ENCODE measurements at regions not wholly inside any gene's neighbourhood (a gene's known extent, or its start where the extent isn't known, plus 50 kb on each side); places are given as distances from the start of the nearest gene placed in this dataset.

DNA sequence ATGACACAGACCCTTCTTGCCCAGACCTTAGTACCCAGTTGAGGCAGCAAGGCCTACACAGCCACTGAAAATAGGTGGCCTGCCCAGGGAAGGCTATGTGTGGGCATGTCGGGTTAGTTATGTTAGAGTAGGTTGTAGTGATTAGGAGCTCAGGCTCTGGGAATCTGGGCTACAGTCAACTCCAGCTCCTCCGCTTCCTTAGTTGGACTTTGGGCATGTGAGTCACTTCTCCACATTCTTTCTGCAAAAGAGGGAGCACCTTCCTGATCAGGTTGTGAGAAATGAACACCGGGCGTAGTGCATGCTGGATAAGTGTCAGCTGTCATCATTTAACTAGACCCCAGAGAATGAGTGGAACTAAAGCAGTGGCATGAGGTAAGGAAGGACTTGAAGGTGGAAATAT is 64.8 kb downstream of the ARHGAP35 start:
- TF ChIP-seq, protein P1, sequence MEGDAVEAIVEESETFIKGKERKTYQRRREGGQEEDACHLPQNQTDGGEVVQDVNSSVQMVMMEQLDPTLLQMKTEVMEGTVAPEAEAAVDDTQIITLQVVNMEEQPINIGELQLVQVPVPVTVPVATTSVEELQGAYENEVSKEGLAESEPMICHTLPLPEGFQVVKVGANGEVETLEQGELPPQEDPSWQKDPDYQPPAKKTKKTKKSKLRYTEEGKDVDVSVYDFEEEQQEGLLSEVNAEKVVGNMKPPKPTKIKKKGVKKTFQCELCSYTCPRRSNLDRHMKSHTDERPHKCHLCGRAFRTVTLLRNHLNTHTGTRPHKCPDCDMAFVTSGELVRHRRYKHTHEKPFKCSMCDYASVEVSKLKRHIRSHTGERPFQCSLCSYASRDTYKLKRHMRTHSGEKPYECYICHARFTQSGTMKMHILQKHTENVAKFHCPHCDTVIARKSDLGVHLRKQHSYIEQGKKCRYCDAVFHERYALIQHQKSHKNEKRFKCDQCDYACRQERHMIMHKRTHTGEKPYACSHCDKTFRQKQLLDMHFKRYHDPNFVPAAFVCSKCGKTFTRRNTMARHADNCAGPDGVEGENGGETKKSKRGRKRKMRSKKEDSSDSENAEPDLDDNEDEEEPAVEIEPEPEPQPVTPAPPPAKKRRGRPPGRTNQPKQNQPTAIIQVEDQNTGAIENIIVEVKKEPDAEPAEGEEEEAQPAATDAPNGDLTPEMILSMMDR (IDR thresholded peaks at IDR 0.05), result no peak
- no peak for ATAC-seq (ENCODE audit: insufficient number of reproducible peaks, low FRiP score, low read depth)
- Histone ChIP-seq H3K36me3 (peaks cover 4% of the 10 kb centered on the region), H3K27me3 (replicated peaks; ENCODE audit: insufficient read depth) (no peaks in the 10 kb centered on the region), H3K4me3 (peak overlapping the region; percentile 23), H3K9me3 (no peaks in the 10 kb centered on the region), H3K27ac (peak overlapping the region; percentile 31 to 63), H3K4me1 (ENCODE audit: control insufficient read depth in 1 of 2, low read depth in 2 of 2) (peaks cover 56 to 62% of the 10 kb centered on the region in 2 donors)
- DNase-seq (ENCODE audit: low spot score), result no peak

DNA sequence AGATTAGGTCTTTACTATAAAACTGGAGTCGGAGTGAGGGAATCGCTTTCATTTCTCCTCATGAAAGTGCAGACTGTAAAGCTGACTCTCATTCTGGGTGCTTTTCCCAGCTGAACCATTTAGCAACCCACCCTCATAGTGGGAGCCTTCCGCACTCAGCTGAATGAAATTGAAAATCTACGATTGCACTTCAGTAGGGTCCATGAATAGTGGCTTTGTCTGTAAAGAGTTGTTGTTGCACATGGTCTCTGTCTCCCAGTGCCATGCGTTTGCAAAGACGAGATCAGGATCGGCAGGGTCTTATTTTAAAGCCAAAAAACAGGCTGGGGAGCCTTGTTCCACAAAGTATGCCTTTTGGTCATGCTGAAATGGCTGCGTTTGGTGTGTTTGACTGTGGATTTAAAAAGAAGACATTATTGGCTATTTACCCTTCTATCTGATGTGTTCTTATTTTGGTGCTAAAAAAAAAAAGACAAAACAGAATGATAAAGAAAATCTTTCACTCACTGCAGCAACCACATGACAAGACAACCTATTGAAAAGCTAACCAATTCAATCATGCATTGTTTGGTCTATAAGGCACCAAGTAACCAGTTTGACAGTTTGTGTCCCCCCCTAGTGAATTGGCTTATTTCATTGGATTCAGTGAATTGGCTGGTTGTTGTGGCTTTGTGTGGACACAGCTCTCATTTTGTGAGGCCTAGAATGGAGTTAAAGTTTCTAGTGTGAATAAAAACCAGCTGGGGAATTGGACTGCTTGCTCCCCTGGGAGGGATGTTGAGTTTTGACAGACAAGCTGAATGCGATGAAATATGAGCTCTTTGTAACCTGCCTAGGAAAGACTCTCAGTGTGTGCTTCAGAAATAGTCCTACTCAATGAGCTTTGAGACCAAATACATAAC is 65.6 kb downstream of the ARHGAP35 start:
- DNase-seq (ENCODE audit: low spot score), result no peak
- H3K27ac ChIP-seq, result peak overlapping the region in 1 of 2 donors; percentile 63

DNA sequence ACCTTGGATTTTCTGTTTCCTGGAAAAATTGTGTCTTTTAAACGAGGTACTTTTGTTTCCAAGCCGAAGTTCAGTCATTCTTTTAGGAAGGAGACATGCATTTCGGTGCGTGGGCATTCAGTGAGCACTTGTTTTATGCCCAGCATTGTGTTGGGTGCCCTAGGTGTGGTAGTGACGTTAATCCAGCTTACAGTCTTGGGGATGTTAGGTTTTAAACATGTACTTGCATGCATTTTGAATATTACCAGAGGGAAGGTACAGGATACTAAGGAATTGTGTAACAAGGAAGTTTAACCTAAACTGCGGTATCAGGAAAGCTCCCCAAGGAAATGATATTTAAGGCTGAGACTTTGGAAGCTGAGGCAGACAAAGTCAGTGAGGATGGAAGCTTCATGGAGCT is 66.3 kb downstream of the ARHGAP35 start:
- H3K27me3 ChIP-seq (replicated peaks; ENCODE audit: insufficient read depth), result no peaks in the 10 kb centered on the region
- H3K9me3 ChIP-seq, result no peaks in the 10 kb centered on the region
- ATAC-seq (ENCODE audit: insufficient number of reproducible peaks, low FRiP score, low read depth), result no peak
- no peak overlapping the region for H3K4me3 ChIP-seq
- TF ChIP-seq, protein P1 (IDR thresholded peaks at IDR 0.05), result no peak
- peaks cover 70 to 77% of the 10 kb centered on the region in 2 donors for H3K4me1 ChIP-seq (ENCODE audit: control insufficient read depth in 1 of 2, low read depth in 2 of 2)
- no peak for DNase-seq (ENCODE audit: low spot score)
- H3K27ac ChIP-seq, result peak overlapping the region; percentile 49 to 55
- peaks cover 2% of the 10 kb centered on the region for H3K36me3 ChIP-seq

More for the DNA sequence above, 65.6 kb downstream of the ARHGAP35 start:
- Histone ChIP-seq H3K4me3 (peak overlapping the region; percentile 23), H3K4me1 (ENCODE audit: control insufficient read depth in 1 of 2, low read depth in 2 of 2) (peaks cover 63 to 70% of the 10 kb centered on the region in 2 donors), H3K27me3 (replicated peaks; ENCODE audit: insufficient read depth) (no peaks in the 10 kb centered on the region), H3K36me3 (peaks cover 4% of the 10 kb centered on the region), H3K9me3 (no peaks in the 10 kb centered on the region)
- TF ChIP-seq, protein P1 (IDR thresholded peaks at IDR 0.05), result no peak
- ATAC-seq (ENCODE audit: insufficient number of reproducible peaks, low FRiP score, low read depth), result no peak

DNA sequence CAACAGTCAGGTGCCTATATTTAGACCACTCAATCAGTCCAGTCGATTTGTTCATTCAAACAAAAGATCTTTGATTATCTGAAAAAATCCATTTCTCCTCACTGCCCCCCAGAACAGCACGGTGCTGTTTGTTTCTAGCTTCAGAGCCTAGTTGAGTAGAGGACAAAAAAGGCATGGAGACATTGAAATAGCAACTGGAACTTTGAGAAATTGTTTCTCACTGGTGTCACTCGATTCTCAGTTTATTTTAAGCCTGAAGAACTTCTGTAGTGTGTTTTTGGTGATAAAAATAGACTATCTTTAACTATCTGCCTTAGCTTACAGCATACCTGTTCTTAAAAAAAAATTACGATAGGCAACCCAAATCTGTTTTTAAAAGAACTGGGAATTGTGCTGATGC is 67.1 kb downstream of the ARHGAP35 start:
- Histone ChIP-seq H3K27me3 (replicated peaks; ENCODE audit: insufficient read depth) (no peaks in the 10 kb centered on the region), H3K36me3 (no peaks in the 10 kb centered on the region), H3K9me3 (no peaks in the 10 kb centered on the region), H3K4me1 (ENCODE audit: control insufficient read depth in 1 of 2, low read depth in 2 of 2) (peaks cover 78 to 85% of the 10 kb centered on the region in 2 donors), H3K4me3 (peak overlapping the region; percentile 18), H3K27ac (peak overlapping the region; percentile 49 to 55)
- ATAC-seq (ENCODE audit: insufficient number of reproducible peaks, low FRiP score, low read depth) (no peak), DNase-seq (ENCODE audit: low spot score) (no peak)
- TF ChIP-seq, protein P1 (IDR thresholded peaks at IDR 0.05), result no peak

DNA sequence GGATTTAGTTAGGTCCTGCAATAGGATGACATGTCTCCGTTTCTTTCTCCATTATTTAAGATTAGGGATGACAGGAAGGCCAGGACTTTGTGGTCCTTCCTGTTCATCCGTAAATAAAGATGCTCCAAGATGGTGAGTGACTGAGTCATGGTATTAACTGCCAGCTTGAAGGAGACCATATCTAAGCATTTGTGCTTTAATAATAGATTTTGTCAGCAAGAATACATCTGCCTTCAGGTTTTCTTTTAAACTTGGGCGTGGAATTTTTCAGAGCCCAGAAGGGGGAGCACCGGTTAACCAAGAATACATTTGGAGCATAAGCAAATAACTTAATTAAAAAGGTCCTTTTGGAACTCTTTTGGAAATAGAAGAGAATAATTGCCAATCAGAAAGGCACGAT is 68.2 kb downstream of the ARHGAP35 start:
- no peaks in the 10 kb centered on the region for H3K36me3 ChIP-seq
- no peaks in the 10 kb centered on the region for H3K9me3 ChIP-seq
- H3K4me1 ChIP-seq (ENCODE audit: control insufficient read depth in 1 of 2, low read depth in 2 of 2), result peaks cover 82 to 96% of the 10 kb centered on the region in 2 donors
- DNase-seq (ENCODE audit: low spot score) (no peak), ATAC-seq (ENCODE audit: insufficient number of reproducible peaks, low FRiP score, low read depth) (no peak)
- no peaks in the 10 kb centered on the region for H3K27me3 ChIP-seq (replicated peaks; ENCODE audit: insufficient read depth)
- H3K4me3 ChIP-seq, result no peak overlapping the region
- TF ChIP-seq, protein P1 (IDR thresholded peaks at IDR 0.05), result no peak
- no peak overlapping the region for H3K27ac ChIP-seq

Measured in thoracic aorta (tissue), 2 donors.